ENCODE measurements at regions not wholly inside any gene's neighbourhood (a gene's known extent, or its start where the extent isn't known, plus 50 kb on each side); places are given as distances from the start of the nearest gene placed in this dataset.
A peak's percentile ranks its signal among the peaks of the same experiment; 100 is the strongest.

- no peak overlapping the region for H3K27ac Mint-ChIP-seq
- DNase-seq = no peak
- peaks cover 18% of the 10 kb centered on the region for H3K4me1 Mint-ChIP-seq
- Histone ChIP-seq H3K27ac (ENCODE audit: low read depth, low read length) (no peak overlapping the region), H3K9ac (ENCODE audit: extremely low read depth, low read length, poor library complexity, severe bottlenecking) (no peak overlapping the region), H3K27me3 (ENCODE audit: control insufficient read depth, insufficient read depth, low read length, poor library complexity, severe bottlenecking) (no peaks in the 10 kb centered on the region), H3K36me3 (ENCODE audit: control insufficient read depth, insufficient read depth, low read length) (no peaks in the 10 kb centered on the region), H3K9me3 (ENCODE audit: control insufficient read depth, low read length) (no peaks in the 10 kb centered on the region), H3K4me3 (ENCODE audit: low read length) (no peak overlapping the region), H3K4me1 (ENCODE audit: control insufficient read depth, insufficient read depth, low read length) (no peaks in the 10 kb centered on the region)
- no peaks in the 10 kb centered on the region for H3K9me3 Mint-ChIP-seq
- TF ChIP-seq CTCF (conservative IDR thresholded peaks at IDR 0.05) = no peak
- H3K27me3 Mint-ChIP-seq (ENCODE audit: insufficient read depth) = peaks cover 2% of the 10 kb centered on the region
- H3K4me3 Mint-ChIP-seq = no peak overlapping the region
- H3K36me3 Mint-ChIP-seq (ENCODE audit: low read depth) = no peaks in the 10 kb centered on the region
- WGBS, 2 experiments (ENCODE audit: insufficient coverage in 1 of 2, insufficient read length in 1 of 2) = 93% methylated on average over 1 of the region's 1 CpG; no CpG with 5 or more reads in 1 of the 2 experiments
These were observed 551.1 kb downstream of the TFEC start for GRCh38 chr7:115479448-115479847.

DNA sequence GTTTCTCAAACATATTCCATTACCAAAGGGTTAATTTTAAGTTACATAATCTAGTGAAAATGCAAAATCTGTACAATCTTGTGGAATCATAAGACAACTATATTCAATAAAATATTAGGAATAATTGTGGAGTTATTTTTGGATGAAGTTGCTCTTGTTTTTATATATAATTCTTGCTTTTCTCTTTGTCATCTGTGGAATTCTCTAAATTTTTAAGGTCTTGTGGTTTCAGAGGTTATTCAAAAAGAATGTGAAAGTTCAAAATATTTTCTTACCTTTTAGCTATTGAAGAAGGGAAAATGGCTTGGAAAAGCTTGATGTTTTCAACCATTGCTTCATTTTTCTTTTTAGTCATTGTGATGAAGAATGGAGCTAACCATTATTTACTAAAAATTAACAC lies 552.1 kb downstream of the TFEC start:
- no peak for TF ChIP-seq CTCF (conservative IDR thresholded peaks at IDR 0.05)
- no peaks in the 10 kb centered on the region for H3K36me3 Mint-ChIP-seq (ENCODE audit: low read depth)
- Histone ChIP-seq H3K4me3 (ENCODE audit: low read length) (no peak overlapping the region), H3K27me3 (ENCODE audit: control insufficient read depth, insufficient read depth, low read length, poor library complexity, severe bottlenecking) (no peaks in the 10 kb centered on the region), H3K27ac (ENCODE audit: low read depth, low read length) (no peak overlapping the region), H3K9me3 (ENCODE audit: control insufficient read depth, low read length) (no peaks in the 10 kb centered on the region), H3K36me3 (ENCODE audit: control insufficient read depth, insufficient read depth, low read length) (no peaks in the 10 kb centered on the region), H3K9ac (ENCODE audit: extremely low read depth, low read length, poor library complexity, severe bottlenecking) (no peak overlapping the region), H3K4me1 (ENCODE audit: control insufficient read depth, insufficient read depth, low read length) (no peaks in the 10 kb centered on the region)
- H3K27me3 Mint-ChIP-seq (ENCODE audit: insufficient read depth) = peaks cover 2% of the 10 kb centered on the region
- H3K4me3 Mint-ChIP-seq = no peak overlapping the region
- H3K4me1 Mint-ChIP-seq = peaks cover 18% of the 10 kb centered on the region
- H3K9me3 Mint-ChIP-seq = no peaks in the 10 kb centered on the region
- H3K27ac Mint-ChIP-seq = no peak overlapping the region
- DNase-seq = no peak

DNA sequence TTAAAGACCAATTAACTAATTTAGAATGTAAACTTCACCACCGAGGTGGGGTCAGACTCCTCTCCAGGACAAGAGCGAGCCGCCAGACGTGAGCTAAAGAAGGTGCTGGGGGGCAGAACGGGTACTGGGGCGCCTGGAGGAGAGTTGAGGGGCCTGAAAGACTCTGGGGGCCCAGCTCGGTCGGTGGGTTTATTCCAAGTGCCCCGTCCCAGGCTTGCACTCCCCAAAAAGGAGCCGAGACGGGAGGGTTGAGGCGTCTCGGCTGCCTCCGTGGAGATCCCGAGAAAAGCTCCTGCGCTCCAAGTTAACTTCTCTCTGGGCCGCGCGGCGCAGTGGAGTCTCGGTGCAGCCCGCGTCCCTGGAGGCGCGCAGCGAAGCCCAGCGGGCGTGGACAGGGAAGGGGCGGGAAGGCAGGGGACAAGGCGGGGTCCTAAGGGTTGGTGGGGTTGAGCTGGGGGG lies 553.3 kb downstream of the TFEC start:
- H3K36me3 Mint-ChIP-seq (ENCODE audit: low read depth) = no peaks in the 10 kb centered on the region
- peak; percentile 81 for DNase-seq
- peaks cover 18% of the 10 kb centered on the region for H3K4me1 Mint-ChIP-seq
- Histone ChIP-seq H3K27ac (ENCODE audit: low read depth, low read length) (no peak overlapping the region), H3K9me3 (ENCODE audit: control insufficient read depth, low read length) (no peaks in the 10 kb centered on the region), H3K9ac (ENCODE audit: extremely low read depth, low read length, poor library complexity, severe bottlenecking) (peak overlapping the region; percentile 45), H3K27me3 (ENCODE audit: control insufficient read depth, insufficient read depth, low read length, poor library complexity, severe bottlenecking) (no peaks in the 10 kb centered on the region), H3K36me3 (ENCODE audit: control insufficient read depth, insufficient read depth, low read length) (no peaks in the 10 kb centered on the region), H3K4me3 (ENCODE audit: low read length) (peak overlapping the region; percentile 81), H3K4me1 (ENCODE audit: control insufficient read depth, insufficient read depth, low read length) (no peaks in the 10 kb centered on the region)
- peak overlapping the region; percentile 68 for H3K4me3 Mint-ChIP-seq
- H3K27ac Mint-ChIP-seq = peak overlapping the region; percentile 67
- no peaks in the 10 kb centered on the region for H3K9me3 Mint-ChIP-seq
- H3K27me3 Mint-ChIP-seq (ENCODE audit: insufficient read depth) = peaks cover 2% of the 10 kb centered on the region
- WGBS, 2 experiments (ENCODE audit: insufficient coverage in 1 of 2, insufficient read length in 1 of 2) = 0% methylated on average over 3 to 30 of the region's 30 CpGs
- no peak for TF ChIP-seq CTCF (conservative IDR thresholded peaks at IDR 0.05)

Data from endodermal cell (in vitro differentiated cells).